GM23338 (cell line): ENCODE measurements at regions not wholly inside any gene's neighbourhood (a gene's known extent, or its start where the extent isn't known, plus 50 kb on each side); places are given as distances from the start of the nearest gene placed in this dataset.

Experiments used
- ATAC-seq: fragments of 200-7000 bp; cut with Tn5 transposase; 3 replicates; pipeline ENCODE4 v1.9.1; 2020
- DNase-seq: peaks from one replicate; pipeline ENCODE4 v3.0.0-alpha.2; 2015; ENCODE audit warnings: low spot score
- H2AFZ ChIP-seq: fragments of 200-600 bp; sonication (generic); 2 replicates; pipeline ENCODE4 v1.8.0; 2016; ENCODE audit warnings: antibody characterized with exemption, mild to moderate bottlenecking, moderate library complexity
- H3F3A ChIP-seq: fragments of 200-600 bp; sonication (generic); replicated peaks from 2 replicates; pipeline ENCODE4 v1.8.0; 2017; ENCODE audit warnings: antibody characterized with exemption, mixed run types, low read depth
- H3K27ac ChIP-seq: fragments of 200-600 bp; sonication (generic); 2 replicates; pipeline ENCODE4 v1.6.1; 2016; ENCODE audit warnings: low read depth
- H3K27me3 ChIP-seq: fragments of 200-600 bp; sonication (generic); 2 replicates; pipeline ENCODE4 v1.8.0; 2016; ENCODE audit warnings: mild to moderate bottlenecking, mixed run types, moderate library complexity; ENCODE audit not compliant: insufficient read depth
- H3K36me3 ChIP-seq: fragments of 200-600 bp; sonication (generic); 2 replicates; pipeline ENCODE4 v1.8.0; 2016; ENCODE audit warnings: mild to moderate bottlenecking; ENCODE audit not compliant: insufficient read depth
- H3K4me1 ChIP-seq: fragments of 200-600 bp; sonication (generic); 2 replicates; pipeline ENCODE4 v1.8.0; 2016; ENCODE audit warnings: mild to moderate bottlenecking, moderate library complexity; ENCODE audit not compliant: insufficient read depth
- H3K4me2 ChIP-seq: fragments of 200-600 bp; sonication (generic); 2 replicates; pipeline ENCODE4 v1.7.1; 2017; ENCODE audit warnings: mixed run types
- H3K4me3 ChIP-seq: fragments of 200-600 bp; sonication (generic); 2 replicates; pipeline ENCODE4 v1.6.1; 2016; ENCODE audit warnings: mixed run types
- H3K79me2 ChIP-seq: fragments of 200-600 bp; sonication (generic); replicated peaks from 2 replicates; pipeline ENCODE4 v1.8.0; 2017; ENCODE audit warnings: mild to moderate bottlenecking; ENCODE audit not compliant: insufficient read depth
- H3K9me2 ChIP-seq: fragments of 200-600 bp; sonication (generic); 2 replicates; pipeline ENCODE4 v1.8.0; 2017; ENCODE audit not compliant: insufficient read depth
- H4K20me1 ChIP-seq: fragments of 200-600 bp; sonication (generic); replicated peaks from 2 replicates; pipeline ENCODE4 v1.8.0; 2017; ENCODE audit warnings: mild to moderate bottlenecking; ENCODE audit not compliant: insufficient read depth
- H3K27ac Mint-ChIP-seq: 2 replicates; pipeline ENCODE4 v1.8.0; 2020; ENCODE audit warnings: inconsistent platforms, mild to moderate bottlenecking, moderate library complexity, mixed read lengths
- H3K27me3 Mint-ChIP-seq: 3 replicates; pipeline ENCODE4 v1.8.0; 2022; ENCODE audit warnings: low read depth, mild to moderate bottlenecking, moderate library complexity, mixed read lengths, inconsistent platforms; ENCODE audit not compliant: insufficient read depth, poor library complexity
- H3K36me3 Mint-ChIP-seq: 3 replicates; pipeline ENCODE4 v1.8.0; 2021; ENCODE audit warnings: low read depth, mild to moderate bottlenecking, inconsistent platforms, moderate library complexity, mixed read lengths
- H3K4me1 Mint-ChIP-seq: 3 replicates; pipeline ENCODE4 v1.8.0; 2020; ENCODE audit warnings: mild to moderate bottlenecking, inconsistent platforms, mixed read lengths
- H3K4me3 Mint-ChIP-seq: 3 replicates; pipeline ENCODE4 v1.8.0; 2021; ENCODE audit warnings: moderate library complexity, mild to moderate bottlenecking, inconsistent platforms, mixed read lengths
- H3K9me3 Mint-ChIP-seq: 3 replicates; pipeline ENCODE4 v1.8.0; 2020; ENCODE audit warnings: moderate library complexity, mild to moderate bottlenecking, inconsistent platforms, mixed read lengths
- EZH2 ChIP-seq: fragments of 200-600 bp; sonication (generic); IDR thresholded peaks from one replicate; pipeline ENCODE4 v1.8.0; 2017; ENCODE audit warnings: antibody characterized with exemption, mild to moderate bottlenecking, low read depth; ENCODE audit not compliant: unreplicated experiment
- EZH2phosphoT487 ChIP-seq: fragments of 200-600 bp; sonication (generic); IDR thresholded peaks from one replicate; pipeline ENCODE4 v1.8.1; 2018; ENCODE audit warnings: antibody characterized with exemption; ENCODE audit not compliant: unreplicated experiment
- JUNB ChIP-seq: IDR thresholded peaks from one replicate; pipeline ENCODE4 v1.6.1; 2016; ENCODE audit warnings: antibody characterized with exemption; ENCODE audit not compliant: unreplicated experiment
- NANOG ChIP-seq: IDR thresholded peaks from 2 replicates; pipeline ENCODE4 v1.6.1; 2016; ENCODE audit warnings: antibody characterized with exemption, borderline replicate concordance
- POLR2AphosphoS5 ChIP-seq: IDR thresholded peaks from 2 replicates; pipeline ENCODE4 v1.6.1; 2016; ENCODE audit warnings: antibody characterized with exemption, low read depth
- REST ChIP-seq: IDR thresholded peaks from one replicate; pipeline ENCODE4 v1.6.1; 2018; ENCODE audit warnings: antibody characterized with exemption; ENCODE audit not compliant: unreplicated experiment
- STAT1 ChIP-seq: IDR thresholded peaks from one replicate; pipeline ENCODE4 v1.6.1; 2016; ENCODE audit warnings: antibody characterized with exemption; ENCODE audit not compliant: unreplicated experiment
- ZNF114 ChIP-seq: fragments of 250-450 bp; sonication (Bioruptor Pico); IDR thresholded peaks from 2 replicates; pipeline ENCODE4 v1.5.0; 2020; ENCODE audit warnings: mild to moderate bottlenecking, moderate library complexity
- TF ChIP-seq, protein P1 (sequence below): IDR thresholded peaks from 2 replicates; pipeline ENCODE4 v1.6.1; 2016; ENCODE audit warnings: antibody characterized with exemption
- TF ChIP-seq, protein P2 (sequence below), 2 experiments: fragments of 200-600 bp in 1 of 2; sonication (generic) in 1 of 2; conservative IDR thresholded peaks; 2 replicates each; pipeline versions ENCODE4 v1.5.1 to v1.6.1; 2016 to 2017; ENCODE audit warnings: antibody characterized with exemption in 2 of 2, low read depth in 2 of 2, mild to moderate bottlenecking in 2 of 2, moderate library complexity in 1 of 2

DNA sequence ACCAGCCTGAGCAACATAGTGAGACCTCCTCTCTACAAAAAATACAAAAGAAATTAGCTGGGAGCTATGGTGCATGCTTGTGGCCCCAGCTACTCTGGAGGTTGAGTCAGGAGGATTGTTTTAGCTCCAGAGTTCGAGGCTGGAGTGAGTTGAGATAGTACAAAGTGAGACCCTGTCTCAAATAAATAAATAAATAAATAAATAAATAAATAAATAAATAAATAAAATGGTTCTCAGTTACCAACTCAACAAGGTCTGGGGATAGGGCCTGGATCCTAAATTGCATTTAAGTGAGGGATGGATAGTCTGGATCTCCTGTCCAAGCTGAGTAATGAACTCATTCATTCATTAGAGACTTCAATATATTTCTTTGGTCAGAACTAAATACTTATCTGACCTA, 115.7 kb upstream of the IL1RAPL2 start (continued):
- TF ChIP-seq REST, result no peak
- no peak for TF ChIP-seq JUNB
- TF ChIP-seq STAT1, result no peak
- TF ChIP-seq, protein P1, sequence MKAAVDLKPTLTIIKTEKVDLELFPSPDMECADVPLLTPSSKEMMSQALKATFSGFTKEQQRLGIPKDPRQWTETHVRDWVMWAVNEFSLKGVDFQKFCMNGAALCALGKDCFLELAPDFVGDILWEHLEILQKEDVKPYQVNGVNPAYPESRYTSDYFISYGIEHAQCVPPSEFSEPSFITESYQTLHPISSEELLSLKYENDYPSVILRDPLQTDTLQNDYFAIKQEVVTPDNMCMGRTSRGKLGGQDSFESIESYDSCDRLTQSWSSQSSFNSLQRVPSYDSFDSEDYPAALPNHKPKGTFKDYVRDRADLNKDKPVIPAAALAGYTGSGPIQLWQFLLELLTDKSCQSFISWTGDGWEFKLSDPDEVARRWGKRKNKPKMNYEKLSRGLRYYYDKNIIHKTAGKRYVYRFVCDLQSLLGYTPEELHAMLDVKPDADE, result no peak
- TF ChIP-seq, protein P2, sequence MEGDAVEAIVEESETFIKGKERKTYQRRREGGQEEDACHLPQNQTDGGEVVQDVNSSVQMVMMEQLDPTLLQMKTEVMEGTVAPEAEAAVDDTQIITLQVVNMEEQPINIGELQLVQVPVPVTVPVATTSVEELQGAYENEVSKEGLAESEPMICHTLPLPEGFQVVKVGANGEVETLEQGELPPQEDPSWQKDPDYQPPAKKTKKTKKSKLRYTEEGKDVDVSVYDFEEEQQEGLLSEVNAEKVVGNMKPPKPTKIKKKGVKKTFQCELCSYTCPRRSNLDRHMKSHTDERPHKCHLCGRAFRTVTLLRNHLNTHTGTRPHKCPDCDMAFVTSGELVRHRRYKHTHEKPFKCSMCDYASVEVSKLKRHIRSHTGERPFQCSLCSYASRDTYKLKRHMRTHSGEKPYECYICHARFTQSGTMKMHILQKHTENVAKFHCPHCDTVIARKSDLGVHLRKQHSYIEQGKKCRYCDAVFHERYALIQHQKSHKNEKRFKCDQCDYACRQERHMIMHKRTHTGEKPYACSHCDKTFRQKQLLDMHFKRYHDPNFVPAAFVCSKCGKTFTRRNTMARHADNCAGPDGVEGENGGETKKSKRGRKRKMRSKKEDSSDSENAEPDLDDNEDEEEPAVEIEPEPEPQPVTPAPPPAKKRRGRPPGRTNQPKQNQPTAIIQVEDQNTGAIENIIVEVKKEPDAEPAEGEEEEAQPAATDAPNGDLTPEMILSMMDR (conservative IDR thresholded peaks at IDR 0.05; ENCODE audit: low read depth in 2 of 2), result no peak
- no peak for TF ChIP-seq POLR2AphosphoS5
- TF ChIP-seq EZH2, result no peak
- TF ChIP-seq NANOG, result no peak
- TF ChIP-seq EZH2phosphoT487, result no peak
- no peak for TF ChIP-seq ZNF114 (CRISPR knock-in tag)

DNA sequence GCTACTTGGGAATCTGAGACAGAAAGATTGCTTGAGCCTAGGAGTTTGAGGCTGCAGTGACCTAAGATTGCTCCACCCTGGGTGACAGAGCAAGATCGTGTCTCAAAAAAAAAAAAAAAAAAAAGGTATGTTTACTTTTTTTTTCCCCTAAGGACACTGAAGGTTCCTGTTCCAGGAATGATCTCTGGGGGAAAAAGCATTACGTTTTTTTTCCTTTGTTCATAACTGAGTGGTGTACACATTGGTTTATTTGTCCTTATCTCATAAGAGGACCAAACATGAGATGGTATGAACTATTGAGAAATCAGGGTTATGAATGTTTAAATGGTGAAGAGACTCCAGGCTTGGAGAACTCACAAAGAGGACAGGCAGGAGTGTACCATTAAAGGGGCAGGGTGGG, 120.4 kb upstream of the IL1RAPL2 start:
- ATAC-seq (no peak), DNase-seq (no peak)
- H3K36me3 ChIP-seq, result no peaks in the 10 kb centered on the region
- no peak overlapping the region for H3K4me3 Mint-ChIP-seq
- no peaks in the 10 kb centered on the region for H3K79me2 ChIP-seq
- no peak overlapping the region for H3K27ac Mint-ChIP-seq
- H4K20me1 ChIP-seq, result no peaks in the 10 kb centered on the region
- H2AFZ ChIP-seq, result no peak overlapping the region
- no peaks in the 10 kb centered on the region for H3K9me2 ChIP-seq
- no peaks in the 10 kb centered on the region for H3K4me1 Mint-ChIP-seq
- no peaks in the 10 kb centered on the region for H3K9me3 Mint-ChIP-seq
- H3K36me3 Mint-ChIP-seq, result no peaks in the 10 kb centered on the region
- H3F3A ChIP-seq, result no peaks in the 10 kb centered on the region
- H3K4me3 ChIP-seq, result no peak overlapping the region
- no peaks in the 10 kb centered on the region for H3K27me3 ChIP-seq
- H3K27ac ChIP-seq, result no peak overlapping the region
- TF ChIP-seq REST (no peak), ZNF114 (CRISPR knock-in tag) (no peak)
- H3K27me3 Mint-ChIP-seq, result no peaks in the 10 kb centered on the region
- no peaks in the 10 kb centered on the region for H3K4me1 ChIP-seq
- H3K4me2 ChIP-seq, result no peak overlapping the region
